ENCODE measurements at regions not wholly inside any gene's neighbourhood (a gene's known extent, or its start where the extent isn't known, plus 50 kb on each side); places are given as distances from the start of the nearest gene placed in this dataset.

DNA sequence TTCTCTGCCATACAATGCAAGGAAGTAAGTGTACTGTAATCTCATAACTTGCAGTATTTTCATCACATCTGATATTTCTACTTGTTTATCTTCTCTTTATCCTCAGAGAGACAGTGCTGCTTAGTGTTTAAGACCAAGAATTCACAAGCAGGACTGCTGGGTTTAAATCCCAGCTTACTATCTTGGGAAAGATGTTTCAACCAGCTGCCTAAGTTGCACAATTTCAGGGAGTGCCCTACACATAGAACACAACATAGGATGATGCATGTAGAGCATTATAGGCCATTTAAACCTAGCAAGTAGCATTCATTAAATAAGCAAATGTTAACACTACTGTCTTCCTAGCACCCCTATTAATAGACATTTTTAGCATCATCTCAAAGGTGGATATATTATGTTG, 205.2 kb upstream of the CEP162 start:
- no peak overlapping the region for H3K27ac ChIP-seq (ENCODE audit: control insufficient read depth, insufficient read depth, low read length)
- dilution Hi-C loops (cut with MboI; ENCODE audit: extremely low pct_ligation_motif_present, low sequenced_read_pairs), result loop anchor here (25.0 kb wide), 1 partner anchor 880 kb away; no protein-coding TSS in a partner anchor
- no peaks in the 10 kb centered on the region for H3K4me1 ChIP-seq (ENCODE audit: control insufficient read depth, extremely low read depth, insufficient read depth, low read length)
- H4K20me1 ChIP-seq (ENCODE audit: control insufficient read depth, extremely low read depth, insufficient read depth, low read length), result no peaks in the 10 kb centered on the region
- FAIRE-seq (no peak), DNase-seq (ENCODE audit: low read depth, low spot score) (no peak)
- no peak overlapping the region for H3K4me3 ChIP-seq (ENCODE audit: control insufficient read depth in 2 of 3, extremely low read depth in 1 of 3, insufficient read depth in 2 of 3, low read depth in 1 of 3, low read length in 3 of 3)
- no peaks in the 10 kb centered on the region for H3K79me2 ChIP-seq (ENCODE audit: control insufficient read depth, insufficient read depth, low read length)
- no peaks in the 10 kb centered on the region for H3K9me1 ChIP-seq (ENCODE audit: control insufficient read depth, extremely low read depth, insufficient read depth, low read length)
- H2AFZ ChIP-seq (ENCODE audit: control insufficient read depth, low read length), result no peak overlapping the region
- TF ChIP-seq, protein P1, sequence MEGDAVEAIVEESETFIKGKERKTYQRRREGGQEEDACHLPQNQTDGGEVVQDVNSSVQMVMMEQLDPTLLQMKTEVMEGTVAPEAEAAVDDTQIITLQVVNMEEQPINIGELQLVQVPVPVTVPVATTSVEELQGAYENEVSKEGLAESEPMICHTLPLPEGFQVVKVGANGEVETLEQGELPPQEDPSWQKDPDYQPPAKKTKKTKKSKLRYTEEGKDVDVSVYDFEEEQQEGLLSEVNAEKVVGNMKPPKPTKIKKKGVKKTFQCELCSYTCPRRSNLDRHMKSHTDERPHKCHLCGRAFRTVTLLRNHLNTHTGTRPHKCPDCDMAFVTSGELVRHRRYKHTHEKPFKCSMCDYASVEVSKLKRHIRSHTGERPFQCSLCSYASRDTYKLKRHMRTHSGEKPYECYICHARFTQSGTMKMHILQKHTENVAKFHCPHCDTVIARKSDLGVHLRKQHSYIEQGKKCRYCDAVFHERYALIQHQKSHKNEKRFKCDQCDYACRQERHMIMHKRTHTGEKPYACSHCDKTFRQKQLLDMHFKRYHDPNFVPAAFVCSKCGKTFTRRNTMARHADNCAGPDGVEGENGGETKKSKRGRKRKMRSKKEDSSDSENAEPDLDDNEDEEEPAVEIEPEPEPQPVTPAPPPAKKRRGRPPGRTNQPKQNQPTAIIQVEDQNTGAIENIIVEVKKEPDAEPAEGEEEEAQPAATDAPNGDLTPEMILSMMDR (optimal IDR thresholded peaks at IDR 0.05 in 1 of 3, IDR thresholded peaks at IDR 0.05 in 1 of 3, conservative IDR thresholded peaks at IDR 0.05 in 1 of 3; ENCODE audit: extremely low read depth in 1 of 3, insufficient read depth in 2 of 3, low read length in 3 of 3), result no peak
- no peak for TF ChIP-seq EZH2 (IDR thresholded peaks at IDR 0.05; ENCODE audit: low read length)
- H3K36me3 ChIP-seq (ENCODE audit: control insufficient read depth in 2 of 2, extremely low read depth in 1 of 2, insufficient read depth in 2 of 2, low read length in 2 of 2), result no peaks in the 10 kb centered on the region
- no peaks in the 10 kb centered on the region for H3K27me3 ChIP-seq (ENCODE audit: control insufficient read depth, extremely low read depth, insufficient read depth, low read length)
- H3K9me3 ChIP-seq (ENCODE audit: control insufficient read depth, low read depth, low read length), result no peaks in the 10 kb centered on the region
- no peak overlapping the region for H3K9ac ChIP-seq (ENCODE audit: control insufficient read depth, extremely low read depth, insufficient read depth, low read length)
- H3K4me2 ChIP-seq (ENCODE audit: control insufficient read depth, extremely low read depth, insufficient read depth, low read depth, low read length), result no peak overlapping the region

DNA sequence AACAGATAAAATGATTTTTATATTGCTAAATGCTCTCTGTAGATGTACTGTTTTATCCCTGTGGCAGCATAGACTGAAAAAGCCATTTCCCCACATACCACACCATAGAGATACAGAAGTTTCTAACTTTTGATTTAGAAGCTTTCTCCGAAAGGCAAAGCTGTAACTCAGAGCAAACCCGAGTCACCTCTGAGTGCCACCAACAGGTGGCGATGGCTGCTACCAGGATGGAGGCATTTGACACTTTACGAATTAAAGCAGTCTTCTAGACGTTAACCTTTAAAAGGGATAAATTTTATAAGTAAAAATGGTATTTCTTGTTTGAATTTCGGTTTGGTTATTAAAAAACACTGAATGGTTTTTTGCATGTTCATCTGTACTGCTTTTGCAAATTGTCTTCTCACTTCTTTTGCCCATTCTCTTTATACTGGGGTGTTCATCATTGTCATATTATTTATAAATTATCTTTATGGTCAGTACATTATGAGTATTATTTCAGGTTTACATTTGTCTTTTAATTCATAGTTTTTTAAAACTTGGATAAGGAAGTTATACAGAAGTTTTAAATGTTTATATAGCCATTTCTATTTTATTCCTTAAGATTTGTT, 201.0 kb upstream of the CEP162 start:
- H3K9ac ChIP-seq (ENCODE audit: control insufficient read depth, extremely low read depth, insufficient read depth, low read length), result no peak overlapping the region
- H3K27ac ChIP-seq (ENCODE audit: control insufficient read depth, insufficient read depth, low read length), result no peak overlapping the region
- DNase-seq (ENCODE audit: low read depth, low spot score), result no peak
- TF ChIP-seq EZH2 (IDR thresholded peaks at IDR 0.05; ENCODE audit: low read length), result no peak
- TF ChIP-seq, protein P1 (optimal IDR thresholded peaks at IDR 0.05 in 1 of 3, IDR thresholded peaks at IDR 0.05 in 1 of 3, conservative IDR thresholded peaks at IDR 0.05 in 1 of 3; ENCODE audit: extremely low read depth in 1 of 3, insufficient read depth in 2 of 3, low read length in 3 of 3), result peak; percentile 64 to 75 (median 71)
- no peaks in the 10 kb centered on the region for H3K9me3 ChIP-seq (ENCODE audit: control insufficient read depth, low read depth, low read length)
- no peaks in the 10 kb centered on the region for H3K4me1 ChIP-seq (ENCODE audit: control insufficient read depth, extremely low read depth, insufficient read depth, low read length)
- H3K4me3 ChIP-seq (ENCODE audit: control insufficient read depth in 2 of 3, extremely low read depth in 1 of 3, insufficient read depth in 2 of 3, low read depth in 1 of 3, low read length in 3 of 3), result no peak overlapping the region
- H3K4me2 ChIP-seq (ENCODE audit: control insufficient read depth, extremely low read depth, insufficient read depth, low read depth, low read length), result no peak overlapping the region
- dilution Hi-C loops (cut with MboI; ENCODE audit: extremely low pct_ligation_motif_present, low sequenced_read_pairs), result loop anchor here (25.0 kb wide), 1 partner anchor 884 kb away; no protein-coding TSS in a partner anchor
- H3K79me2 ChIP-seq (ENCODE audit: control insufficient read depth, insufficient read depth, low read length), result no peaks in the 10 kb centered on the region
- FAIRE-seq, result no peak
- no peaks in the 10 kb centered on the region for H3K27me3 ChIP-seq (ENCODE audit: control insufficient read depth, extremely low read depth, insufficient read depth, low read length)
- H2AFZ ChIP-seq (ENCODE audit: control insufficient read depth, low read length), result no peak overlapping the region
- no peaks in the 10 kb centered on the region for H4K20me1 ChIP-seq (ENCODE audit: control insufficient read depth, extremely low read depth, insufficient read depth, low read length)
- H3K36me3 ChIP-seq (ENCODE audit: control insufficient read depth in 2 of 2, extremely low read depth in 1 of 2, insufficient read depth in 2 of 2, low read length in 2 of 2), result no peaks in the 10 kb centered on the region
- no peaks in the 10 kb centered on the region for H3K9me1 ChIP-seq (ENCODE audit: control insufficient read depth, extremely low read depth, insufficient read depth, low read length)

All from keratinocyte (primary cell).